Activated T-helper 2 cell treated with anti-CD3 and anti-CD28 coated beads, Interferon-gamma antibody, Interleukin-2, Interleukin-4, amounts not matched to agents 10 μg/mL and 5 μg/mL and 100 μg/mL, durations not matched to agents 14 hours and 24 hours and 36 hours (primary cell): ENCODE measurements at regions not wholly inside any gene's neighbourhood (a gene's known extent, or its start where the extent isn't known, plus 50 kb on each side); places are given as distances from the start of the nearest gene placed in this dataset.

ENCODE experiments used
- DNase-seq: peaks from one replicate; pipeline ENCODE4 v3.0.0; 2021; ENCODE audit warnings: low spot score
- H3K27ac Mint-ChIP-seq: one replicate; pipeline ENCODE4 v1.8.0; 2021; ENCODE audit warnings: mixed read lengths
- H3K27me3 Mint-ChIP-seq: one replicate; pipeline ENCODE4 v1.8.0; 2021; ENCODE audit warnings: low read depth, mixed read lengths
- H3K36me3 Mint-ChIP-seq: one replicate; pipeline ENCODE4 v1.8.0; 2021; ENCODE audit warnings: low read depth, mixed read lengths
- H3K4me1 Mint-ChIP-seq: one replicate; pipeline ENCODE4 v1.8.0; 2021; ENCODE audit warnings: low read depth, mixed read lengths
- H3K4me3 Mint-ChIP-seq: one replicate; pipeline ENCODE4 v1.8.0; 2021; ENCODE audit warnings: low read depth, mild to moderate bottlenecking, moderate library complexity, mixed read lengths
- H3K9me3 Mint-ChIP-seq: one replicate; pipeline ENCODE4 v1.8.0; 2021; ENCODE audit warnings: mixed read lengths
- intact Hi-C: fragments of 100-400 bp; cut with micrococcal nuclease; formaldehyde crosslinking; loops from one replicate; pipeline ENCODE4 v1.15.1; 2023

DNA sequence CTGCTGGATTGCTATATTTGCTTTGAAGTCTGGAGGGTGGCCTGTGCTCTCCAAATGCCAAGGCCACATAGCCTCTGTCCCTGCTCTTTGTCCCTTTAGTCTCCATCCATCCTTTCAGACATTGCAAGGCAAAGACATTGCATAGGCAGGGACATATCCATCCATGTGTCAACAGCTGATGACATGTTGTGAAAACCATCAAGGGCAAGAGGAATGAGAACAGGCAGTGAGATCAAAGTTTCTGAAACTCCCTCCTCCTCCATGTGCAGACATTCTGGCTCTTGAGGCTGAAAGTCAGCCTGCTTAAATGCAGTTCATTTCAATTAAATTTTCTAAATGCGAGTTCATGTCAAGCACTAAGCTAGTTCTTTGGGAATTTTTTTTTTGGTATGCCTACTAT lies 135.2 kb upstream of the CTNNB1 start:
- no peaks in the 10 kb centered on the region for H3K36me3 Mint-ChIP-seq
- intact Hi-C loops: no loop called here
- DNase-seq: no peak
- no peaks in the 10 kb centered on the region for H3K9me3 Mint-ChIP-seq
- no peak overlapping the region for H3K27ac Mint-ChIP-seq
- peaks cover 3% of the 10 kb centered on the region for H3K4me1 Mint-ChIP-seq
- no peak overlapping the region for H3K4me3 Mint-ChIP-seq
- H3K27me3 Mint-ChIP-seq: peaks cover 8% of the 10 kb centered on the region

DNA sequence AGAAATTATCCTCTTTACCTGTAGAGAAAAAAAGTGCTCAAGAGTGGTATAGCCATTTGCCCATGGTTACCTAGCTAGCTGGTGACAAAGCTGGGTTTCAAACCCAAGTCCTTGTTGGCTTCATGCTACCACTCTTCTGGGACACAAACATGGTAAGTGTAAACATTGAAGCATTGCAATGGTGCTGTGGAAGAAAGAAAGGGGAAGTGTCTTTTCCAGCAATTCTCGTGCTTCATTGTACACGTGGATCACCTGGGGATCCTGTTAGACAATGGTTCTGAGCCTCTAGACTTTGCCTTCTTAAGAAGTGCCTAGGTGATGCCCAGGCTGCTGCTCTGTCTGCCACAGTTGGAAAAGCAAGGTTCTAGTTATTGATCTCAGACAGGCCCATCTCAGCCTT lies 134.8 kb upstream of the CTNNB1 start:
- Mint-ChIP-seq H3K27me3 (peaks cover 8% of the 10 kb centered on the region), H3K27ac (no peak overlapping the region), H3K4me3 (no peak overlapping the region), H3K9me3 (no peaks in the 10 kb centered on the region), H3K4me1 (peaks cover 3% of the 10 kb centered on the region), H3K36me3 (no peaks in the 10 kb centered on the region)
- intact Hi-C loops: no loop called here
- DNase-seq: no peak

GRCh38 chr3:41065340-41065739 lies 134.0 kb upstream of the CTNNB1 start:
- DNase-seq: no peak
- Mint-ChIP-seq H3K36me3 (no peaks in the 10 kb centered on the region), H3K27ac (no peak overlapping the region), H3K27me3 (peaks cover 4% of the 10 kb centered on the region), H3K4me1 (peaks cover 3% of the 10 kb centered on the region), H3K9me3 (no peaks in the 10 kb centered on the region), H3K4me3 (no peak overlapping the region)
- intact Hi-C loops: no loop called here

- intact Hi-C loops: no loop called here
- H3K36me3 Mint-ChIP-seq: no peaks in the 10 kb centered on the region
- H3K27ac Mint-ChIP-seq: no peak overlapping the region
- no peak overlapping the region for H3K4me3 Mint-ChIP-seq
- no peaks in the 10 kb centered on the region for H3K27me3 Mint-ChIP-seq
- no peaks in the 10 kb centered on the region for H3K9me3 Mint-ChIP-seq
- H3K4me1 Mint-ChIP-seq: no peaks in the 10 kb centered on the region
- DNase-seq: no peak
These were observed 126.1 kb upstream of the CTNNB1 start for GRCh38 chr3:41073190-41073589.

- intact Hi-C loops: no loop called here
- no peaks in the 10 kb centered on the region for H3K36me3 Mint-ChIP-seq
- H3K9me3 Mint-ChIP-seq: no peaks in the 10 kb centered on the region
- H3K4me1 Mint-ChIP-seq: no peaks in the 10 kb centered on the region
- no peak overlapping the region for H3K27ac Mint-ChIP-seq
- DNase-seq: no peak
- H3K4me3 Mint-ChIP-seq: no peak overlapping the region
- no peaks in the 10 kb centered on the region for H3K27me3 Mint-ChIP-seq
These were observed 123.3 kb upstream of the CTNNB1 start for GRCh38 chr3:41075975-41076374.

DNA sequence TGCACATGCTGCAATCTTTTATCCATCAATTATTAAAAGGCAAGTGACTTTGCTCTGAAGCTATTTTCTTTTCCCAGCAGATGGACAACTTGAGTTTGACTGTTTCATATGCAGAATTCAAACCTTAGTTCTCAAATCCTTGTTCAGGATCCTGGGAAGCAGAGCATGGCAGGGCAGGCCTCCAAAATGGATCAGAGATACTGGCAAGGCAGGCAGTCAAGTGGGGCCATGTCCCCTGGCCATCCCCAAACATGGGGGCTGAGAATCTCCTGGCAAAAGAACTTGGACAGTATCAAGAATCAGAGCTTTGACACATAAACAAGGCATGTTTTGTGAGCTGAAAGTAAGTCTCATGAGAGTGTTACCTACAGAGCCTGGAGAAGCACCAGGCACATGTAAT lies 122.9 kb upstream of the CTNNB1 start:
- DNase-seq: no peak
- H3K9me3 Mint-ChIP-seq: no peaks in the 10 kb centered on the region
- no peak overlapping the region for H3K27ac Mint-ChIP-seq
- H3K27me3 Mint-ChIP-seq: peaks cover 3% of the 10 kb centered on the region
- no peak overlapping the region for H3K4me3 Mint-ChIP-seq
- H3K4me1 Mint-ChIP-seq: no peaks in the 10 kb centered on the region
- intact Hi-C loops: no loop called here
- H3K36me3 Mint-ChIP-seq: no peaks in the 10 kb centered on the region

- intact Hi-C loops: no loop called here
- no peak overlapping the region for H3K4me3 Mint-ChIP-seq
- no peak overlapping the region for H3K27ac Mint-ChIP-seq
- H3K9me3 Mint-ChIP-seq: no peaks in the 10 kb centered on the region
- peaks cover 3% of the 10 kb centered on the region for H3K27me3 Mint-ChIP-seq
- no peak for DNase-seq
- no peaks in the 10 kb centered on the region for H3K36me3 Mint-ChIP-seq
- H3K4me1 Mint-ChIP-seq: no peaks in the 10 kb centered on the region
These were observed 119.2 kb upstream of the CTNNB1 start for GRCh38 chr3:41080141-41080540.

DNA sequence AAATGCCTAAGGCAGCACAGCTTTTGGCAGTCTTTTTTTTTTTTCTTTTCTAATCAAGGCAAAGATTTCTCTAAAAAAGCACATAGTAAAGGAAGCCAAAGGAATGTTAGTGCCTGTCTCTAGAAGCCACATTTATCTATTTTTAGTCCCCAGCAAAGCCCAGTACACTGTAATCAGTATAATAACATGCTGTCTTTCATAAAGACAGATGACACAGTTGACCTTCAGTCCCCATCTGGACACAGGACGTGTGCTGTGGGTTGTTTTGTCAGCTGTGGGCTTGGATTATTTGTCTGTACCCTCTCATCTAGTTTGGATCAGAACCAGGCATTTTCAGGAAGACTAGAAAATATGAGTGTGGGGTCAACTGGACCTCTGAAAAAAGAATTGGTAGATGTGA lies 110.4 kb upstream of the CTNNB1 start:
- no peaks in the 10 kb centered on the region for H3K27me3 Mint-ChIP-seq
- no peaks in the 10 kb centered on the region for H3K4me1 Mint-ChIP-seq
- no peak for DNase-seq
- no peaks in the 10 kb centered on the region for H3K9me3 Mint-ChIP-seq
- intact Hi-C loops: no loop called here
- H3K27ac Mint-ChIP-seq: no peak overlapping the region
- no peaks in the 10 kb centered on the region for H3K36me3 Mint-ChIP-seq
- no peak overlapping the region for H3K4me3 Mint-ChIP-seq

GRCh38 chr3:41089566-41089965 lies 109.7 kb upstream of the CTNNB1 start:
- DNase-seq: no peak
- intact Hi-C loops: no loop called here
- Mint-ChIP-seq H3K27ac (no peak overlapping the region), H3K4me3 (no peak overlapping the region), H3K27me3 (no peaks in the 10 kb centered on the region), H3K9me3 (no peaks in the 10 kb centered on the region), H3K4me1 (no peaks in the 10 kb centered on the region), H3K36me3 (no peaks in the 10 kb centered on the region)

GRCh38 chr3:41092844-41093243 lies 106.5 kb upstream of the CTNNB1 start:
- H3K4me1 Mint-ChIP-seq: no peaks in the 10 kb centered on the region
- no peaks in the 10 kb centered on the region for H3K36me3 Mint-ChIP-seq
- H3K27me3 Mint-ChIP-seq: no peaks in the 10 kb centered on the region
- no peak overlapping the region for H3K4me3 Mint-ChIP-seq
- no peak overlapping the region for H3K27ac Mint-ChIP-seq
- intact Hi-C loops: no loop called here
- no peaks in the 10 kb centered on the region for H3K9me3 Mint-ChIP-seq
- DNase-seq: no peak

DNA sequence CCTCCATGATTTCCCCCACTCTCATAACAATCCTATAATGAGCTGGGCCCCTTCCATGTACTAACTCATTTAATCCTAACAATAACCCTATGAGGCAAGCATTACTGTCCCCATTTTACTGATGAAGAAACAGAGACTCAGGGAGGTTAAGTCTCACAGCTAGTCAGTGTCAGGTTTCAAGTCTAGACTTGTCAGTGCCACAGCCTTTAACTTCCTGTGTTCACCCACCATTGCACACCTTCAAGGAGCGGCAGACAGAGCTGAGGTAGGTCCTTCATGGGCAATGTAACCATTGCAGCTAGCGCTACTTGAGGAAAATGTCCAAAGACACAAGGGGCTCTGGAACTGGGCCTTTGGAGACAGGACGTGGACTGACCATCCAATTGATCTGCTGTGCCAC lies 105.8 kb upstream of the CTNNB1 start:
- Mint-ChIP-seq H3K4me3 (no peak overlapping the region), H3K27ac (no peak overlapping the region), H3K9me3 (no peaks in the 10 kb centered on the region), H3K4me1 (no peaks in the 10 kb centered on the region), H3K36me3 (no peaks in the 10 kb centered on the region), H3K27me3 (no peaks in the 10 kb centered on the region)
- intact Hi-C loops: no loop called here
- DNase-seq: no peak

DNA sequence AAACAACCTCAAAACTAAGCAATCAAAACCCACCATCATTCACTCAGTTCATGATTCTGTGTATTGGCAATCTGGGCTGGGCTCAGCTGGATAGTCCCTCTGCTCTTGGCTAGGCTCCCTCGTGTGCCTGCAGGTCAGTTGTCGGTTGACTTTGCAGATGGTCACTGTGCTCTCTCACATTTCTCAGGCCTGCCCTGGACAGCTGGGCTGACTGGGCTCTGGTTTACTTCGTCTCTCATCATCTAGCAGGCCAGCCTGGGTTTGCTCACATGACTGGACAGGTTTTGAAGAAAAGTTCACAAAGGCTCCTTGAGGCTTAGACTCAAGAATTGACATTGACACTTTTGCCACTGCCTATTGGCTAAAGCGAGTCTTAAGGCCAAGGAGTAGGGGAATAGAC lies 105.0 kb upstream of the CTNNB1 start:
- intact Hi-C loops: no loop called here
- DNase-seq: no peak
- Mint-ChIP-seq H3K9me3 (no peaks in the 10 kb centered on the region), H3K36me3 (no peaks in the 10 kb centered on the region), H3K4me1 (no peaks in the 10 kb centered on the region), H3K4me3 (no peak overlapping the region), H3K27ac (no peak overlapping the region), H3K27me3 (no peaks in the 10 kb centered on the region)

DNA sequence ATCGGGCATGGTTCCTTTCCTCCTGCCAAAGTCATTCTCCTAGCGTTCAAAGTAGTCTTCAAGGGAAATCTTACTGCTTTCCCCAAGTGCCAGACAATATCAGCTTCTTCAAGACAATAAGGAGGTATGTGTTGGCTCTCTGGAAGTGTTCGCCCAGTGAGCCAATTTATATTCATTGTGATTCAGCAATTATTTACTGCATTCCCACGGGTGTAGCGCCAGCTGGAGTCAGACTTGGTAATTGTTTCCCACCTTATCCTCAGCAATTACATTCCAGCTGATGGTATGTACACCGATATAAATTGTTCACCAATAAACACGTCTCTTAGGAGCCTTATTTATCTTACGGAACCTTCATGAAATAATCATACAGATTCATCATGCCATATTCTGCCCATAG lies 103.6 kb upstream of the CTNNB1 start:
- Mint-ChIP-seq H3K4me1 (no peaks in the 10 kb centered on the region), H3K27ac (no peak overlapping the region), H3K27me3 (no peaks in the 10 kb centered on the region), H3K4me3 (no peak overlapping the region), H3K9me3 (no peaks in the 10 kb centered on the region), H3K36me3 (no peaks in the 10 kb centered on the region)
- DNase-seq: no peak
- intact Hi-C loops: no loop called here

GRCh38 chr3:41097896-41098496 lies 101.3 kb upstream of the CTNNB1 start:
- intact Hi-C loops: no loop called here
- H3K4me1 Mint-ChIP-seq: no peaks in the 10 kb centered on the region
- H3K36me3 Mint-ChIP-seq: no peaks in the 10 kb centered on the region
- no peaks in the 10 kb centered on the region for H3K9me3 Mint-ChIP-seq
- H3K4me3 Mint-ChIP-seq: no peak overlapping the region
- no peaks in the 10 kb centered on the region for H3K27me3 Mint-ChIP-seq
- no peak overlapping the region for H3K27ac Mint-ChIP-seq
- no peak for DNase-seq
